ENCODE measurements at regions not wholly inside any gene's neighbourhood (a gene's known extent, or its start where the extent isn't known, plus 50 kb on each side); places are given as distances from the start of the nearest gene placed in this dataset.

GRCh38 chr20:41938353-41938752 lies 320.2 kb upstream of the CHD6 start:
- no TSS peak for BruUV-seq (replicated peaks)
- intact Hi-C loops (cut with micrococcal nuclease) = no loop called here
- Histone ChIP-seq H3K9me2 (ENCODE audit: insufficient read depth) (no peaks in the 10 kb centered on the region), H3K36me3 (ENCODE audit: control insufficient read depth in 1 of 2, insufficient read depth in 2 of 2, low read length in 2 of 2) (no peaks in the 10 kb centered on the region), H3K27ac (ENCODE audit: low read depth, low read length) (no peak overlapping the region), H3K4me2 (ENCODE audit: low read length) (no peak overlapping the region), H2AFZ (ENCODE audit: low read depth, low read length, poor library complexity, severe bottlenecking) (no peak overlapping the region), H3K4me1 (ENCODE audit: control insufficient read depth in 1 of 2, insufficient read depth in 2 of 2, low read length in 2 of 2) (no peaks in the 10 kb centered on the region), H3K4me3 (replicated peaks in 1 of 2; ENCODE audit: low read depth in 1 of 2, low read length in 2 of 2) (no peak overlapping the region), H3K27me3 (ENCODE audit: insufficient read depth, low read length) (no peaks in the 10 kb centered on the region), H3K9me3 (ENCODE audit: control insufficient read depth in 1 of 2, insufficient read depth in 1 of 2, low read depth in 1 of 2, low read length in 2 of 2) (peaks cover 0 to 3% of the 10 kb centered on the region in 2 experiments; a peak in 2 of 4 replicates), H3K79me2 (ENCODE audit: insufficient read depth, low read length) (no peaks in the 10 kb centered on the region), H3K9ac (ENCODE audit: low read length) (no peak overlapping the region), H4K20me1 (ENCODE audit: insufficient read depth) (no peaks in the 10 kb centered on the region)
- ChIA-PET CTCF (no interaction called here), POLR2A (no interaction called here), RAD21 (ENCODE audit: low non-redundant PET in 1 of 2, low total read pairs in 2 of 2, uncharacterized antibody in 2 of 2, unreplicated experiment in 2 of 2) (no interaction called here)
- DNase-seq (ENCODE audit: low read depth, low spot score) (no peak), ATAC-seq (no peak)
- TF ChIP-seq CBX3 (IDR thresholded peaks at IDR 0.05; ENCODE audit: low read depth) (no peak), FOSL1 (IDR thresholded peaks at IDR 0.05; ENCODE audit: low read depth) (no peak), JUND (IDR thresholded peaks at IDR 0.05) (no peak), SIN3A (IDR thresholded peaks at IDR 0.05; ENCODE audit: low read depth) (no peak), ZFX (IDR thresholded peaks at IDR 0.05) (no peak), POLR2AphosphoS5 (IDR thresholded peaks at IDR 0.05; ENCODE audit: low read depth, low read length) (no peak), YY1 (IDR thresholded peaks at IDR 0.05; ENCODE audit: extremely low read depth, insufficient replicate concordance, low read depth, low read length) (no peak), POLR2A (IDR thresholded peaks at IDR 0.05; ENCODE audit: borderline replicate concordance, extremely low read depth, insufficient read depth, insufficient read length) (no peak), TCF7L2 (IDR thresholded peaks at IDR 0.05; ENCODE audit: borderline replicate concordance, extremely low read depth, insufficient read depth, insufficient read length) (no peak)
- TF ChIP-seq, protein P1, sequence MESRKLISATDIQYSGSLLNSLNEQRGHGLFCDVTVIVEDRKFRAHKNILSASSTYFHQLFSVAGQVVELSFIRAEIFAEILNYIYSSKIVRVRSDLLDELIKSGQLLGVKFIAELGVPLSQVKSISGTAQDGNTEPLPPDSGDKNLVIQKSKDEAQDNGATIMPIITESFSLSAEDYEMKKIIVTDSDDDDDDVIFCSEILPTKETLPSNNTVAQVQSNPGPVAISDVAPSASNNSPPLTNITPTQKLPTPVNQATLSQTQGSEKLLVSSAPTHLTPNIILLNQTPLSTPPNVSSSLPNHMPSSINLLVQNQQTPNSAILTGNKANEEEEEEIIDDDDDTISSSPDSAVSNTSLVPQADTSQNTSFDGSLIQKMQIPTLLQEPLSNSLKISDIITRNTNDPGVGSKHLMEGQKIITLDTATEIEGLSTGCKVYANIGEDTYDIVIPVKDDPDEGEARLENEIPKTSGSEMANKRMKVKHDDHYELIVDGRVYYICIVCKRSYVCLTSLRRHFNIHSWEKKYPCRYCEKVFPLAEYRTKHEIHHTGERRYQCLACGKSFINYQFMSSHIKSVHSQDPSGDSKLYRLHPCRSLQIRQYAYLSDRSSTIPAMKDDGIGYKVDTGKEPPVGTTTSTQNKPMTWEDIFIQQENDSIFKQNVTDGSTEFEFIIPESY (IDR thresholded peaks at IDR 0.05; ENCODE audit: extremely low read depth, insufficient replicate concordance, low read length) = no peak
